ENCODE measurements at regions not wholly inside any gene's neighbourhood (a gene's known extent, or its start where the extent isn't known, plus 50 kb on each side); places are given as distances from the start of the nearest gene placed in this dataset.

DNA sequence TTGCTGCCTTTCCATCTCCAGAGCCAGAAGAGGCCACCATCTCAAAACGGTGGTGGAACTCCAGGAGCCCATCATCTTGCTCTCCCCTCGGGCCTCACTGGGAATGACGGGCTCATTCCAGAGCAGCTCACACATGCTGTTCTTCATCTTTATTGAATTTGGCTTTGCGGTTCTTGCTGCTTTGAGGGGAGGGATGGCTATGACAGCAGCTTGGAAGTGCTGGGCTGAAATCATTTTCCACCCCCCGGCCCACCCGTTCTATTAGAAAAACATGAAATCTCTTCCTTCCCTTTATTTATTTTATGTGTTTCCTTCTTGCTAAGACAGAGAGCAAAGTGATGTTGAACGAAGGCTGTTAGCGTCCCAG lies 149.8 kb upstream of the RPL38 start:
- no peak overlapping the region for H3K4me2 ChIP-seq (ENCODE audit: low read length)
- H2AFZ ChIP-seq (ENCODE audit: low read depth, low read length): no peak overlapping the region
- no peak overlapping the region for H3K4me3 ChIP-seq (ENCODE audit: low read length)
- no peak overlapping the region for H3K9ac ChIP-seq (ENCODE audit: low read length)
- TF ChIP-seq SMC3 (conservative IDR thresholded peaks at IDR 0.05; ENCODE audit: poor library complexity) (no peak), MXI1 (conservative IDR thresholded peaks at IDR 0.05; ENCODE audit: poor library complexity, severe bottlenecking) (no peak)
- no peaks in the 10 kb centered on the region for H3K79me2 ChIP-seq (replicated peaks; ENCODE audit: insufficient read depth, low read length)
- H4K20me1 ChIP-seq (ENCODE audit: insufficient read depth): no peaks in the 10 kb centered on the region
- H3K27me3 ChIP-seq (ENCODE audit: insufficient read depth, low read depth, low read length): no peaks in the 10 kb centered on the region
- H3F3A ChIP-seq (ENCODE audit: insufficient read depth, low read length, poor library complexity, severe bottlenecking): no peaks in the 10 kb centered on the region
- no peaks in the 10 kb centered on the region for H3K9me2 ChIP-seq (ENCODE audit: insufficient read depth, low read length)
- no peaks in the 10 kb centered on the region for H3K36me3 ChIP-seq (ENCODE audit: insufficient read depth, low read length)
- no peak overlapping the region for H3K27ac ChIP-seq (ENCODE audit: low read length)
- no peaks in the 10 kb centered on the region for H3K9me3 ChIP-seq (ENCODE audit: low read length)

DNA sequence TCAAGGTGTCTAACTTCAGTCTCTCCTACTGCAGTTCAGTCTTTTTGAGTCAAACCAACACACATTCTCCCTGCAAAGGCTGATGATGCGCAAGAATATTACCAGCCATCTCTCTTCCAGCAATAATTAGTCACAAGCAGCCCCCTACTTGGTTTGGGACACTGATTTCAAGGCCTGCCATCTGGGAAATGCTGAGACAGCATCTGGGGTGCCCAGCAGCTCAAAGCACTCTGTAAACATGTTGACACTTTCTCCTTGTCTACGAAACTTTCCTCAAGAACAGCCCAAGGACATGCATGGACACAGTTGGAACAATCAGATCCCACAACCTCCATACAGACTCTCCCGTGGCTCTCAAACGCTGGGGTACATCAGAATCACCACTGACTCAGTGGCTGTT lies 149.2 kb upstream of the RPL38 start:
- H3K9me2 ChIP-seq (ENCODE audit: insufficient read depth, low read length): no peaks in the 10 kb centered on the region
- H3F3A ChIP-seq (ENCODE audit: insufficient read depth, low read length, poor library complexity, severe bottlenecking): no peaks in the 10 kb centered on the region
- no peaks in the 10 kb centered on the region for H4K20me1 ChIP-seq (ENCODE audit: insufficient read depth)
- no peaks in the 10 kb centered on the region for H3K9me3 ChIP-seq (ENCODE audit: low read length)
- no peak overlapping the region for H3K4me3 ChIP-seq (ENCODE audit: low read length)
- H2AFZ ChIP-seq (ENCODE audit: low read depth, low read length): no peak overlapping the region
- no peaks in the 10 kb centered on the region for H3K27me3 ChIP-seq (ENCODE audit: insufficient read depth, low read depth, low read length)
- H3K79me2 ChIP-seq (replicated peaks; ENCODE audit: insufficient read depth, low read length): no peaks in the 10 kb centered on the region
- no peak overlapping the region for H3K27ac ChIP-seq (ENCODE audit: low read length)
- no peak overlapping the region for H3K4me2 ChIP-seq (ENCODE audit: low read length)
- H3K9ac ChIP-seq (ENCODE audit: low read length): no peak overlapping the region
- no peaks in the 10 kb centered on the region for H3K36me3 ChIP-seq (ENCODE audit: insufficient read depth, low read length)
- no peak for TF ChIP-seq TAF1 (IDR thresholded peaks at IDR 0.05; ENCODE audit: low read depth)
- TF ChIP-seq SMC3 (conservative IDR thresholded peaks at IDR 0.05; ENCODE audit: poor library complexity): no peak
- no peak for TF ChIP-seq EP300 (conservative IDR thresholded peaks at IDR 0.05; ENCODE audit: poor library complexity, severe bottlenecking)
- TF ChIP-seq, protein P1, sequence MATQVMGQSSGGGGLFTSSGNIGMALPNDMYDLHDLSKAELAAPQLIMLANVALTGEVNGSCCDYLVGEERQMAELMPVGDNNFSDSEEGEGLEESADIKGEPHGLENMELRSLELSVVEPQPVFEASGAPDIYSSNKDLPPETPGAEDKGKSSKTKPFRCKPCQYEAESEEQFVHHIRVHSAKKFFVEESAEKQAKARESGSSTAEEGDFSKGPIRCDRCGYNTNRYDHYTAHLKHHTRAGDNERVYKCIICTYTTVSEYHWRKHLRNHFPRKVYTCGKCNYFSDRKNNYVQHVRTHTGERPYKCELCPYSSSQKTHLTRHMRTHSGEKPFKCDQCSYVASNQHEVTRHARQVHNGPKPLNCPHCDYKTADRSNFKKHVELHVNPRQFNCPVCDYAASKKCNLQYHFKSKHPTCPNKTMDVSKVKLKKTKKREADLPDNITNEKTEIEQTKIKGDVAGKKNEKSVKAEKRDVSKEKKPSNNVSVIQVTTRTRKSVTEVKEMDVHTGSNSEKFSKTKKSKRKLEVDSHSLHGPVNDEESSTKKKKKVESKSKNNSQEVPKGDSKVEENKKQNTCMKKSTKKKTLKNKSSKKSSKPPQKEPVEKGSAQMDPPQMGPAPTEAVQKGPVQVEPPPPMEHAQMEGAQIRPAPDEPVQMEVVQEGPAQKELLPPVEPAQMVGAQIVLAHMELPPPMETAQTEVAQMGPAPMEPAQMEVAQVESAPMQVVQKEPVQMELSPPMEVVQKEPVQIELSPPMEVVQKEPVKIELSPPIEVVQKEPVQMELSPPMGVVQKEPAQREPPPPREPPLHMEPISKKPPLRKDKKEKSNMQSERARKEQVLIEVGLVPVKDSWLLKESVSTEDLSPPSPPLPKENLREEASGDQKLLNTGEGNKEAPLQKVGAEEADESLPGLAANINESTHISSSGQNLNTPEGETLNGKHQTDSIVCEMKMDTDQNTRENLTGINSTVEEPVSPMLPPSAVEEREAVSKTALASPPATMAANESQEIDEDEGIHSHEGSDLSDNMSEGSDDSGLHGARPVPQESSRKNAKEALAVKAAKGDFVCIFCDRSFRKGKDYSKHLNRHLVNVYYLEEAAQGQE (IDR thresholded peaks at IDR 0.05; ENCODE audit: borderline replicate concordance): no peak
- no peak for TF ChIP-seq RAD21 (conservative IDR thresholded peaks at IDR 0.05)

DNA sequence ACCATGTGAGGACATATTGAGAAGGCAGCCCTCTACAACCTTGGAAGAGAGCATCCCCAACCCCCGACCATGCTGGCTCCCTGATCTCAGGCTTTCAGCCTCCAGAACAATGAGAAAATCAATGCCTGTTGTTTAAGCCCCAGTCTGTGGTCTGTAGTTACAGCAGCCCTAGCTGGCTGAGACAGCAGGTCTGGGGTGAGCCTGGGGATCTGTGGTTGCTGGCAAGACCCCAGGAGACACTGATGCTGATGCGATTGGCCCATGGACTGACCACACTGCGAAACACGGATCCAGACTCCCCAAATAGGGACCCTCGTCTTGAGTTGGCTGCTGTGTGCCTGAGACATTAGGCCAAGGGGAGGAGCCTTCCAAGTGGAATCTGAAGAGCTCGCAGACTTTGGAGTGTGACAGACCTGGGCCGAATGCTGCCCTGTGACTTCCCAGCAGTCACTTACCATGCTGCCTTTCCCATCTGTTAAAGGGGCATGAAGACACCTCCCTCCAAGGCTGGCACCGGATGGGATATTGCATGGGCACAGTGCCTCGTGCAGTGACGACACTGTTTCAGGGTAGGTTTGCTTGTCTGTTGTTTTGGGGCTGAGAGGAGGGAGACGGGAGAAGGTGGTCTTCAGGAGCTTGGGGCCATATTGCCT lies 147.8 kb upstream of the RPL38 start:
- no peaks in the 10 kb centered on the region for H3K36me3 ChIP-seq (ENCODE audit: insufficient read depth, low read length)
- no peaks in the 10 kb centered on the region for H3K9me3 ChIP-seq (ENCODE audit: low read length)
- no peaks in the 10 kb centered on the region for H3K27me3 ChIP-seq (ENCODE audit: insufficient read depth, low read depth, low read length)
- TF ChIP-seq, protein P2, sequence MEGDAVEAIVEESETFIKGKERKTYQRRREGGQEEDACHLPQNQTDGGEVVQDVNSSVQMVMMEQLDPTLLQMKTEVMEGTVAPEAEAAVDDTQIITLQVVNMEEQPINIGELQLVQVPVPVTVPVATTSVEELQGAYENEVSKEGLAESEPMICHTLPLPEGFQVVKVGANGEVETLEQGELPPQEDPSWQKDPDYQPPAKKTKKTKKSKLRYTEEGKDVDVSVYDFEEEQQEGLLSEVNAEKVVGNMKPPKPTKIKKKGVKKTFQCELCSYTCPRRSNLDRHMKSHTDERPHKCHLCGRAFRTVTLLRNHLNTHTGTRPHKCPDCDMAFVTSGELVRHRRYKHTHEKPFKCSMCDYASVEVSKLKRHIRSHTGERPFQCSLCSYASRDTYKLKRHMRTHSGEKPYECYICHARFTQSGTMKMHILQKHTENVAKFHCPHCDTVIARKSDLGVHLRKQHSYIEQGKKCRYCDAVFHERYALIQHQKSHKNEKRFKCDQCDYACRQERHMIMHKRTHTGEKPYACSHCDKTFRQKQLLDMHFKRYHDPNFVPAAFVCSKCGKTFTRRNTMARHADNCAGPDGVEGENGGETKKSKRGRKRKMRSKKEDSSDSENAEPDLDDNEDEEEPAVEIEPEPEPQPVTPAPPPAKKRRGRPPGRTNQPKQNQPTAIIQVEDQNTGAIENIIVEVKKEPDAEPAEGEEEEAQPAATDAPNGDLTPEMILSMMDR (IDR thresholded peaks at IDR 0.05; ENCODE audit: poor library complexity, severe bottlenecking): no peak
- TF ChIP-seq, protein P1 (IDR thresholded peaks at IDR 0.05; ENCODE audit: borderline replicate concordance): no peak
- TF ChIP-seq POLR2AphosphoS5 (IDR thresholded peaks at IDR 0.05): no peak
- no peak for TF ChIP-seq RAD21 (conservative IDR thresholded peaks at IDR 0.05)
- TF ChIP-seq EP300 (conservative IDR thresholded peaks at IDR 0.05; ENCODE audit: poor library complexity, severe bottlenecking): no peak
- no peak for TF ChIP-seq MXI1 (conservative IDR thresholded peaks at IDR 0.05; ENCODE audit: poor library complexity, severe bottlenecking)
- H3K27ac ChIP-seq (ENCODE audit: low read length): no peak overlapping the region
- H3K79me2 ChIP-seq (replicated peaks; ENCODE audit: insufficient read depth, low read length): no peaks in the 10 kb centered on the region
- H3K9ac ChIP-seq (ENCODE audit: low read length): no peak overlapping the region
- no peak overlapping the region for H3K4me2 ChIP-seq (ENCODE audit: low read length)
- H3K4me3 ChIP-seq (ENCODE audit: low read length): no peak overlapping the region
- H2AFZ ChIP-seq (ENCODE audit: low read depth, low read length): no peak overlapping the region
- no peaks in the 10 kb centered on the region for H3K9me2 ChIP-seq (ENCODE audit: insufficient read depth, low read length)
- H4K20me1 ChIP-seq (ENCODE audit: insufficient read depth): no peaks in the 10 kb centered on the region
- H3F3A ChIP-seq (ENCODE audit: insufficient read depth, low read length, poor library complexity, severe bottlenecking): no peaks in the 10 kb centered on the region

All from neural cell (in vitro differentiated cells).